ENCODE measurements at regions not wholly inside any gene's neighbourhood (a gene's known extent, or its start where the extent isn't known, plus 50 kb on each side); places are given as distances from the start of the nearest gene placed in this dataset.

- intact Hi-C loops (cut with DNase I; ENCODE audit: low total_unique reads) (no loop called here), in situ Hi-C loops (cut with MboI; ENCODE audit: low pct_ligation_motif_present in 1 of 4, low pct_unique_long_range_greater_than_20kb in 1 of 4, low sequenced_read_pairs in 3 of 4) (no loop called here)
- Histone ChIP-seq H3K4me1 (no peaks in the 10 kb centered on the region), H3K27me3 (no peaks in the 10 kb centered on the region), H3K27ac (no peak overlapping the region), H3K36me3 (no peaks in the 10 kb centered on the region), H3K9me3 (no peaks in the 10 kb centered on the region), H3K4me3 (no peak overlapping the region)
- WGBS, 2 donors (ENCODE audit: low coverage in 1 of 2) = 40 to 47% methylated on average over 1 to 2 of the region's 2 CpGs
- TF ChIP-seq POLR2A (IDR thresholded peaks at IDR 0.05) (no peak), CTCF (IDR thresholded peaks at IDR 0.05) (no peak), EP300 (IDR thresholded peaks at IDR 0.05; ENCODE audit: low read depth) (no peak), POLR2AphosphoS5 (IDR thresholded peaks at IDR 0.05) (no peak)
- no peak for DNase-seq
Observed at GRCh38 chr1:55694310-55694801, 479.2 kb upstream of the USP24 start.

DNA sequence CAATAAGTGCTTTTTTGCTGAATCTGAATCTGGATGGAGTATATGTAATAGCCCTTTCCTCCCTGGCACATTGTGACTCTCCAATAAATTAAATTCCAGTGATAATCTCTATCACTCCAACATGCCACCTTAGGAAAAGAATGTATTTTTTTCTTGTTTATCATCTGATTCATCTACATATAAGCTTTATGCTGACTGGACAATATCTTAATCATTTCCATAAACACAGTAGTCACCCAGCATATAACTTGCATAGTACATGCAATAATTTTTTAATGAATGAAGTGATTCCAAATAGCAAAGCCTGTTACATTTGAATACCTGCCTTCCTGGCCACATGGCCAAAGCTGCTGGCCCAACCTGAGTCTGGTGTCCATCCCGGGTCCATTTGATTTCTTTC is 477.6 kb upstream of the USP24 start:
- H3K4me3 ChIP-seq = no peak overlapping the region
- no peaks in the 10 kb centered on the region for H3K9me3 ChIP-seq
- no peaks in the 10 kb centered on the region for H3K4me1 ChIP-seq
- in situ Hi-C loops (cut with MboI; ENCODE audit: low pct_ligation_motif_present in 1 of 4, low pct_unique_long_range_greater_than_20kb in 1 of 4, low sequenced_read_pairs in 3 of 4) = no loop called here
- H3K36me3 ChIP-seq = no peaks in the 10 kb centered on the region
- no peak for DNase-seq
- intact Hi-C loops (cut with DNase I; ENCODE audit: low total_unique reads) = no loop called here
- WGBS, 2 donors (ENCODE audit: low coverage in 1 of 2) = 91 to 100% methylated on average over 1 of the region's 1 CpG
- H3K27me3 ChIP-seq = no peaks in the 10 kb centered on the region
- H3K27ac ChIP-seq = no peak overlapping the region
- TF ChIP-seq EP300 (IDR thresholded peaks at IDR 0.05; ENCODE audit: low read depth) = no peak
- TF ChIP-seq POLR2AphosphoS5 (IDR thresholded peaks at IDR 0.05) = no peak
- no peak for TF ChIP-seq CTCF (IDR thresholded peaks at IDR 0.05)
- no peak for TF ChIP-seq POLR2A (IDR thresholded peaks at IDR 0.05)

GRCh38 chr1:55690366-55690765 is 475.2 kb upstream of the USP24 start:
- DNase-seq = no peak
- no peaks in the 10 kb centered on the region for H3K36me3 ChIP-seq
- H3K27ac ChIP-seq = no peak overlapping the region
- no peaks in the 10 kb centered on the region for H3K4me1 ChIP-seq
- no peaks in the 10 kb centered on the region for H3K9me3 ChIP-seq
- in situ Hi-C loops (cut with MboI; ENCODE audit: low pct_ligation_motif_present in 1 of 4, low pct_unique_long_range_greater_than_20kb in 1 of 4, low sequenced_read_pairs in 3 of 4) = no loop called here
- no peaks in the 10 kb centered on the region for H3K27me3 ChIP-seq
- no peak for TF ChIP-seq EP300 (IDR thresholded peaks at IDR 0.05; ENCODE audit: low read depth)
- intact Hi-C loops (cut with DNase I; ENCODE audit: low total_unique reads) = no loop called here
- 74% methylated on average over 4 of the region's 4 CpGs; no CpG with 5 or more reads in 1 of the 2 donors for WGBS, 2 donors (ENCODE audit: low coverage in 1 of 2)
- no peak overlapping the region for H3K4me3 ChIP-seq

- intact Hi-C loops (cut with DNase I; ENCODE audit: low total_unique reads) (no loop called here), in situ Hi-C loops (cut with MboI; ENCODE audit: low pct_ligation_motif_present in 1 of 4, low pct_unique_long_range_greater_than_20kb in 1 of 4, low sequenced_read_pairs in 3 of 4) (no loop called here)
- Histone ChIP-seq H3K4me3 (no peak overlapping the region), H3K27me3 (no peaks in the 10 kb centered on the region), H3K36me3 (no peaks in the 10 kb centered on the region), H3K9me3 (no peaks in the 10 kb centered on the region), H3K4me1 (no peaks in the 10 kb centered on the region), H3K27ac (no peak overlapping the region)
- WGBS, 2 donors (ENCODE audit: low coverage in 1 of 2) = 80 to 86% methylated on average over 1 to 3 of the region's 3 CpGs
- no peak for DNase-seq
- TF ChIP-seq POLR2A (IDR thresholded peaks at IDR 0.05) = no peak
- no peak for TF ChIP-seq EP300 (IDR thresholded peaks at IDR 0.05; ENCODE audit: low read depth)
- no peak for TF ChIP-seq CTCF (IDR thresholded peaks at IDR 0.05)
- no peak for TF ChIP-seq POLR2AphosphoS5 (IDR thresholded peaks at IDR 0.05)
Observed at GRCh38 chr1:55689800-55690199, 474.6 kb upstream of the USP24 start.

- no peaks in the 10 kb centered on the region for H3K27me3 ChIP-seq
- no peak for DNase-seq
- intact Hi-C loops (cut with DNase I; ENCODE audit: low total_unique reads) (no loop called here), in situ Hi-C loops (cut with MboI; ENCODE audit: low pct_ligation_motif_present in 1 of 4, low pct_unique_long_range_greater_than_20kb in 1 of 4, low sequenced_read_pairs in 3 of 4) (no loop called here)
- H3K4me1 ChIP-seq = no peaks in the 10 kb centered on the region
- H3K36me3 ChIP-seq = no peaks in the 10 kb centered on the region
- no peak overlapping the region for H3K27ac ChIP-seq
- no peak overlapping the region for H3K4me3 ChIP-seq
- WGBS, 2 donors (ENCODE audit: low coverage in 1 of 2) = 85% methylated on average over 7 of the region's 7 CpGs; no CpG with 5 or more reads in 1 of the 2 donors
- H3K9me3 ChIP-seq = no peaks in the 10 kb centered on the region
- no peak for TF ChIP-seq POLR2A (IDR thresholded peaks at IDR 0.05)
- TF ChIP-seq CTCF (IDR thresholded peaks at IDR 0.05) = no peak
- no peak for TF ChIP-seq EP300 (IDR thresholded peaks at IDR 0.05; ENCODE audit: low read depth)
- no peak for TF ChIP-seq POLR2AphosphoS5 (IDR thresholded peaks at IDR 0.05)
Observed at GRCh38 chr1:55685560-55685959, 470.4 kb upstream of the USP24 start.
